ENCODE measurements at regions not wholly inside any gene's neighbourhood (a gene's known extent, or its start where the extent isn't known, plus 50 kb on each side); places are given as distances from the start of the nearest gene placed in this dataset.

DNA sequence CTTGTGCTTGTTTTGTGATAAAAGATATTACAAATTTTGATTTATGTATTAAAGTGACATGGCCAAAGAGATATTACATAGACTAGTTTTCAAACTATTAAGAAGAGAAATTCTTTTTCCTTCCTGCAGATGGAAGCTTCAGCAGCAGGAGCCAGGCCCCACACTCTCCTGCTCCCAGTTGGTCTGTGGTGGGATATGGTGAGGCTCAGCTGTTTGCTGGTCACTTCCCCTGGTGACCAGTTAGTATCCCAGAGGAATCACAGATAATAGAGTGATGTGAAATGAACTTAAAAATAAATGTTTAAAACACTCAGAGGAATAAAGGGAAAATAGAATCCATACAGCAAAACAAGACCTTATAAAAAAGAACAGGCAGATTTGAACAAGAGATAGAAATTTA is 154.7 kb downstream of the KTN1 start:
- DNase-seq (ENCODE audit: low read depth in 2 of 2, low spot score in 1 of 2) = no peak

DNA sequence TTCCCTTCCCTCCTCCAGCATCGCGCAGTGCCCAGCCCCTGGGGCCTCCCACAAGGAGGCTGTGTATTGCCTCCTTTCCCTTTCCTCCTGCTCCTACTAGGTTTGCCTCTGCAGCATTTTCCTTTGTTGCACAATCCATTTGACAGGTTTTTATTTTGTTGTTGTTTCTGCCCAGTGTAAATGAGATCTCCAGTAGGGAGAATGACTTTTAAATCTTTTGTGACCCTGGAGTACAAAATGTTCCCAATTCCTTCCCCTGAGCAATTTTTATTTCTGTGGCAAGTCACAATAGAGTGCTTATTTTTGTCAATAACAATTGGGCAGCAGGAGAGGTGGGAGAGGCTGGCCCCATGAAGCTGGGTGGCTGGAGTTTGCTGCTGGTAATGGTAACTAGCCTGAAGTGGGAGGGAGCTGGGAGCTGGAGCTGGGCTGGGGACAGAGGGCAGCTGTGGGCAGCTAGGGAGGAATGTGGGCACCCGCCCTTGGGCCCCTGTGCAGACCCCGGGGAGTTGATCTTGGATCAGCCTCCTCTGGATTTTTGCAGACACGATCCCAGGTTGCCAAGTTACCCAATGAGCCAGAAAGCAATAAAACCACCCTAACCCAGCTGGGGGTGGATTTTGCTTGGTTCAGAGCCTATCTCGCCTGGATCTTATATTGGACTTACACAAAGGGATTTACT is 160.1 kb downstream of the KTN1 start:
- DNase-seq (ENCODE audit: low read depth in 2 of 2, low spot score in 1 of 2) = no peak

DNA sequence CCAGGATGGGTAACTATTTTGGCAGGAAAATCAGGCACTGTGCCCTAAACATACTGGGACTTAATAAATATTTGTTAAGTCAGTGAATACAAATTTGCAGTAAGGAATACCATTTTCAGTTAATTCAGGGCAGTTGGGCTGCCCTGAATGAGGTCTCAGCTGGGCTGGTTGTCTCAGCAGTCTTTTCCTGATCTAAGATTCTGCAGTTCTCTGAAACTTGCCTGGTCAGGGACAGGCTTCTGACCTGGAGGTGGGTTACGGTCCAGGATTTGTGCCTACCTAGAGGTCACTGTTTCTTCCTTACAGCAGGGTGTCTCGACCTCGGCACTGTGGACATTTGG is 160.6 kb downstream of the KTN1 start:
- no peak for DNase-seq (ENCODE audit: low read depth in 2 of 2, low spot score in 1 of 2)

DNA sequence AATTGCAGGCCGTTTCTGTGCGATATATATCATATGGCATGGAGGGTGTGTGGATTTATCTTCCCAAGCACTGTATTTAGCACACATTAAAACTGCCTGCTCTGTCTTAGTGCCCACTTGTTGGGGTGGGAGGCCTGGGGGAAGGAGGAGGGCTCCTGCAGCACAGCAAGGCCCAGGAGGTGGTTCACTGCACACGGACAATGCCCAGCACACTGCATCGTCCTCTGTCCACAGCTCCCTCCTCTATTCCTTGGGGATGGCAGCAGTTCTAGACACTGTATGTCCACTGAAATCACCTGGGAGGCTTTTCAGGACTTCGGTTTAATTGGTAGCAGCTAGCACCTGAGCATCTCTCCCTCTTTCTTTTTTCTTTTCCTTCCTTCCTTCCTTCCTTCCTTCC is 161.2 kb downstream of the KTN1 start:
- DNase-seq (ENCODE audit: low read depth in 2 of 2, low spot score in 1 of 2) = no peak

DNA sequence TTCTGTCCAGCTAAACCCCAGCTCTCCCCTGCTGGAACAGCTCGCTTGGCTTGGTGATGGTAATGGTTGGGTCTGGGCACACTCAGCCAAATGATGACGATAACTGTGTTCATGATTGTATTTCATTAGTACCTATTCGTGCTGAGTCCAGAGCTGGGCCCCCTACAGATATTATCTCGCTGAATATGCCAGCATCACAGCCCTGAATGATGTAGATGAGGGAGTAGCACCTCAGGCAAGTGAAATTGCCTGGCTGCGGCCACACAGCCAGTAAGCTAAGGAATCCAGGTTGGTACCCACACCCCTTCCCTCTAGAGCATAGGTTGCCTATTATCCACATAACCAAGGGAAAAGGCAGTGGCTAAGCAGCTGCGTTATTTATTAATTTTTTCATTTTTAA is 163.5 kb downstream of the KTN1 start:
- no peak for DNase-seq (ENCODE audit: low read depth in 2 of 2, low spot score in 1 of 2)

DNA sequence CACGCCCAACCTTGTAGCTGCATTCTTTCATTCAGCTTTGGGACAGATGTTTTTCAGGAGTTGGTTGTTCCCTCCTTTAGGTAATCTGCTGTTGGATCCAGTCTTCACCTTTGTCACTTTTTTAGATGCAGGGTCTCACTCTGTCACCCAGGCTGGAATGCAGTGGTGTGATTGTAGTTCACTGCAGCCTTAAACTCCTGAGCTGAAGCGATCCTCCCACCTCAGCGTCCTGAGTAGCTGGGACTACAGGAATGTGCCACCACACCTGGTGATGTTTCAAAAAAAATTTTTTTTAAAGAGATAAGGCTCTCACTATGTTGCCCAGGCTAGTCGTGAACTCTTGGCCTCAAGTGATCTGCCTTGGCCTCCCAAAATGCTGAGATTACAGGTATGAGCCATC is 164.3 kb downstream of the KTN1 start:
- DNase-seq (ENCODE audit: low read depth in 2 of 2, low spot score in 1 of 2) = no peak

DNA sequence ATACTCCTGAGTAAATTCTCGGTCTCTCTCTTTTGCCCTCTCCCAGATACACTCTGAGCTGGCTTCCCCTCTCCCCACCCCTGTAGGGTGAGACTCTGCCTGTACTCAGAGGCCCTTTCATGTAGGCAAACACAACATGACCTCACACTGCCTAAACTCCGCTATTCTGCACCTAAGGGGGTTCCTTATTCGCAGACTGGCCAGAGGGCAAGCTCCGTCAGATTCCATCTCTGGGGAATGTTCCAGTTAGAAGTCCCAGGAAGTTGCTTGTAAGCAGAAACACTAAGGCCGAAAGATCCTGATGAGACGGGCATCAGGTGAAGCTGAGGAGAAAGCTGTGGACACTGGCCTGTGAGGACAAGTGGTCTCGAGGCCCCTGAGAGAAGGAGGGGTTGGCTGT is 165.9 kb downstream of the KTN1 start:
- DNase-seq (ENCODE audit: low read depth in 2 of 2, low spot score in 1 of 2) = no peak

DNA sequence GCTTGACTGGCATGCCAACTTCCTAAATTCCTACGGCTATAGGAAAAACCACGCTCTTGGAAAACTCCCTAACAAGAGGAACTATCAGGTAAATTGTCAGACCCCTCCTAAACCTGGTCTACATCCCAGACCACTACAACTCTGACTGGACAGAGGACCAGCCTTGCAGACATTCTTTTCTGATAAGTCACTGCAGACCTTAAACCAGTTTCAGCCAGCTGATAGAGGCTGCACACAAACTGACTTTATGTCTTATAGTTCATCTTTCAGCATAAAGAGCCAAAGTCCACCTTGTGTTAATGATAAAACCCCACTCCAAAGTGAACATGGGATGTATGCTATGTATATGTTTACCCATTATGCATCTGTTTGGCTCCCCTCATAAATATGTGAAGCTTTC is 166.6 kb downstream of the KTN1 start:
- no peak for DNase-seq (ENCODE audit: low read depth in 2 of 2, low spot score in 1 of 2)

DNA sequence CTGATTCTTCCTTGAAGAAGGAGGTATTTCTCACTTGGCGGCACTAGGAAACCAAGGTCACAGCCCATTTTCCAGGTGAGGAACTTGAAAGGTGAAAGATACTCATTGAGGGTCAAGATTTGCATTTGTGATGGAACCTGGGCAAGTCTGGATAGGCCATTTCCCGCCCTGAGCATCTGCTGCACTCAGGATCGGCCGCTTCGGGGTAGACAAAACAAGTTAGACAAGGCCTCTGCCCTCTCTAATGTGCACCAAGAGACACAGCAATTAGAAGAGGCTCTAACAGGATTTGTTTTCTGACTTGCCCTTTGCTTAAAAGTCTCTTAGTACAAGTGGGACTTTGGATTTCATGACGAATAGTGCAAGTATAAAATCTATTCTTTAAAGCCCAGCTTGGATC is 167.2 kb downstream of the KTN1 start:
- no peak for DNase-seq (ENCODE audit: low read depth in 2 of 2, low spot score in 1 of 2)

DNA sequence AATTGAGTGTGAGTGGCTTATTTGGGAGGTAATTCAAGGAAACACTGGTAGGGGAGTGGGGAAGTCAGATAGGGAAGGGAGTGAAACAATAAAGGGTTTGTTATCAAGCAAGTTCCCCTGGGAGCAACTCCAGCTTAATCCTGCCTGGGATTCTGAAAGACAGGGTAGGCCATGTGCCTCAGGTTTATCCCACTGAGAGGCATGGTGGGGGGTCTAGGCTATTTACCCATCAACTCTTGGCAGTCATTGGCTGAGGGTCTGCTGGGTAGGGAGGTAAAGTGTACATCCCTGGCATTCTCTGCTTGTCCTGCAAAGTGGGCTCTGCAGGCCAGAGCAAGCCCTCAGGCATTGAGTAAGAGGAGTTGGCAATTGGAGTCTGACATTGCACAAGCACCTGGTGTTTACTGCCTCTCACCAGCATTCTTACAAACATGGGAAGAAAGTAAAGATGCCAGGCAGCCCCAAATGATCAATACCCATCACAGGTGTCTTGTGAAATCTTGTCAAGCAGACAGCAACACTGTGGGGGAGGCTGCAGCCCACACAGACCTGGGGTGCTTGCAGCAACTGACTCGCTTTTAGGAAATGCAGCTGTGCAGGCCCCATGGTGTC is 169.3 kb downstream of the KTN1 start:
- no peak for DNase-seq (ENCODE audit: low read depth in 2 of 2, low spot score in 1 of 2)

DNA sequence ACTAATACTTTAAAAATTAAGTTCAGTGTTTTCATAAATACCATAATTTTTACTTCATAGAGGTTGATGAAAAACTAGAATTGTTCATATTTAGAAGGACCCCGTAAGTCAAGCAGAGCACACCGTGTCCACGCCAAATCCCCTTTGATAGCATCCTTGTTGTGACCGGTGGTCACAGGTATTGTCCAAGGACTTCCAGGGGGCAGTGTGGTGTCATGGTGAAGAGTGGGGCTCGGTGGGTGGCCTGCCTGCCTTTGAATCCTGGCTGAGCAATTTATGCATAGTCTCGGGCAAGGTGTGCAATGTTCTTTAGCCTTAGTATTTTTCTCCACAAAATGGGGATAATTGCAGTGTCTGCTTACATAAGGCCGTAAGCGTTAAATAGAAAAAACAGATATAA is 169.9 kb downstream of the KTN1 start:
- DNase-seq (ENCODE audit: low read depth in 2 of 2, low spot score in 1 of 2) = no peak

DNA sequence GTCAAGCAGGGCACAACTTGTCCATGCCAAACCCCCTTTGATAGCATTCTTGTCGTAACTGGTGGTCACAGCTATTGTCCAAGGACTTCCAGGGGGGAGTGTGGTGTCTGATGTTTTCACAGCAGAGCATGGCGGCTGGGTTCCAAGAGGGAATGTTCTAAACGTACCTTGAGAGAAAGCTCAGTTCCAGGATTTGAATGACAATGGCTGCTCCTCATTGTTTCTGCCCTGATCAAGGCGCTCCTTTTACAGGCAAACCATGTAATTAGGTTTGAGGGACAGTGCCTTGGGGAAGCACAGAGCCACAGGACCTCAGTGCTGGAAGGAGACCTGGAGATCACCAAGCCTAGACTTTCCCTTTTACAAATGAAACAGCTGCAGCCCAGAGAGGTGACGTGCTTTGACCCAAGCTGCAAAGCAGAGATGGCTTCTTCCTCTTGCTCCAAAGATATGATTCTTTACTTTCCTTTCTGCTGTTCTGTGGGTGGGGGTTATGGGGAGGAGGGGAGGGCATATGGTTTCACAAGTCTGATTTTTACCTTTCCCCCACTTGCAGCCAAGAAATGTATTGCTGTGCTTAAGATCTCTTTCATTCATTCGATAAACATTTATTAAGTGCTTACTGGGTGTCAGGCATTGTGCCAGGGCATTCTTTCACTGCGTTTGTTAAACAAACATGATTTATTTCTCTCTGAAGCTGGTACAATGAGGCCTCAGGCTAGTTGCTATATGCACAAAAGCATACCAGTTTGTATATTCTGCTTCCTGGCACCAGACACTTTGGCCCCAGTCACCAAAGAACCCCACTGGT is 172.8 kb downstream of the KTN1 start:
- no peak for DNase-seq (ENCODE audit: low read depth in 2 of 2, low spot score in 1 of 2)

DNA sequence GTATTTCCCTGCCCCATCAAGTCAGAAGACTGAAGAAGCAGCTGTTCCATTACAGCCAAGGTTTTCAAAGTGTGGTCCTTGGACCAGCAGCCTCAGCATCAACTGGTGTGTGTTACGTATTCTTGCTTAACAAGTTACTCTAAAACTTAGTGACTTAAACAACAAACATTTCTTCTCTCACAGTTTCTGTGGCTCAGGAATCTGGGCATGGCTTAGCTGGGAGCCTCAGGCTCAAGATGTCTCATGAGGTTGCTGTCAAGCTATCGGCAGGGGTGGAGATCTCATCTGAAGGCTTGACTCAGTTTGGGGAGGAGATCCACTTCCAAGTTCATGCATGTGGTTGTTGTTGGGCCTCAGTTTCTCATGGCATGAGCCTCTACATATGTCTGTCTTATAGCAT is 174.5 kb downstream of the KTN1 start:
- no peak for DNase-seq (ENCODE audit: low read depth in 2 of 2, low spot score in 1 of 2)

DNA sequence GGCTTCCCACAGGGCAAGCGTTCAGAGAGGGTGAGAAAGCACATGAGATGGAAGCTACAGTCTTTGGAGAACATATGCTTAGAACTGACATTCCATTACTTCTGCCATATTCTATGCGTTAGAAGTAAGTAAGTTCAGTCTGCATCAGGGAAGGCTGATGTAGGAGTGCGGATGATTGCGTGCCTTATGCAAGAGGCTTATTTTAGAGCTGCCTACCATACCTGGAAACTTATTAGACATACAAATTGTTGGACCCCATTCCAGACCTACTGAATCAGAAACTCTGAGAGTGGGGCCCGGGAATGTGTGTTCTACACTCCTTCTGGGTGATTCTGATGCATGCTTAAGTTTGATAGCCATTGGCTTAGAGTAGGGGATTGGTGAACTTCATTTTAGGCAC is 174.9 kb downstream of the KTN1 start:
- DNase-seq (ENCODE audit: low read depth in 2 of 2, low spot score in 1 of 2) = no peak

DNA sequence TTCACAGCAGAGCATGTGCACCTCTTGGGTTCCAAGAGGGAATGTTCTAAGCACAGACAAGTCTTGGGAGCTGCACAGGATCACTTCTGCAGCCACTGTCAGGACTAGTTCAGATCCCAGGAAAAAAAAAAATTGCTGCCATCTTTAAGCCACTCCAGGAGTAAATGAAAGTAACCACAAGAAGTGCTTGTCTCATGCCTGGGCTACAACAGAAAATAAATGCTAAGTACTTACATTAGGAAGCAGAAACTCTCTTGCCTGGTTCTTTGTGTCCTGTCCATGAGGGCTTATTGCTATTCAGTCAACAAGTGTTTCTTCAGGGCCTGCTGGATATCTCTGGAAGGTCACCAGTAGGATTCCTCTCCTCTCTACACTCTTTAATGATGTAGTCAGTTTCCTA is 176.1 kb downstream of the KTN1 start:
- DNase-seq (ENCODE audit: low read depth in 2 of 2, low spot score in 1 of 2) = no peak

DNA sequence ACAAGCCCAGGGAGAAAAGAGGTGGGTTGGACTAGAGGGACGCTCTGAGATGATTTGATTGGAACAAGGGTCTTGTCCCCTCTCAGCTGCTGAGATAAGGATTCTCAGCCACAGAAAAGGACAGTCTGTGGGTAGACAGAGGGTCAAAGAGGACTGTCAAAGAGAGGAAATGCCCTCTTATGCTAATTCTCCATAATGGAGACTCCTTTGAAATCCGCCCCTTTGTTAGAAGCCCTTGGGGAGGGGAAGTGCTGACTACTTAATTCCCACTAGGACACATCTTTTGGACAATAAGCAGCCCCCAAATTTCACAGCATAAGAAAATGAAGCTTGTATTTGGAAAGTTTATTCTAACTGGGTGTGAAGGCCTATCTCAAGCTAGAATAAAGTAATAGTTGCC is 176.6 kb downstream of the KTN1 start:
- no peak for DNase-seq (ENCODE audit: low read depth in 2 of 2, low spot score in 1 of 2)

DNA sequence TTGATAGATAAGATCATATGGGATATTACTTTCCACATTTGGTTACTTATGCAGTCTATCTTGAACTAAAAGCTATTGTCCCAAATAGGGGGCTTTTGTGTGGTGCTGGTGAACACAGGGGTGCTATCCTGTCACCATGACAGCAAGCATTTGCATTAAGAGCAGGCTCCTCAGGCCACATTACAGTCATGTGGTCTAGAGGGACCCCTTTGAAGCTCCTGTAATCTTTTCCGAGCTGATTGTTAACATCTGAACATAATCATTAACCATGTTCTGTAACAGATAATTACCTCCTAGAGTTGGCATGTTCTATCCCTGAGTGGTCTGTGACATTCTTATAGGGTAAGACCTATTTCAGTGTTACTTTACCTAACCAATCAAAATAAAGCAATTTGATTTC is 178.8 kb downstream of the KTN1 start:
- DNase-seq (ENCODE audit: low read depth in 2 of 2, low spot score in 1 of 2) = no peak

DNA sequence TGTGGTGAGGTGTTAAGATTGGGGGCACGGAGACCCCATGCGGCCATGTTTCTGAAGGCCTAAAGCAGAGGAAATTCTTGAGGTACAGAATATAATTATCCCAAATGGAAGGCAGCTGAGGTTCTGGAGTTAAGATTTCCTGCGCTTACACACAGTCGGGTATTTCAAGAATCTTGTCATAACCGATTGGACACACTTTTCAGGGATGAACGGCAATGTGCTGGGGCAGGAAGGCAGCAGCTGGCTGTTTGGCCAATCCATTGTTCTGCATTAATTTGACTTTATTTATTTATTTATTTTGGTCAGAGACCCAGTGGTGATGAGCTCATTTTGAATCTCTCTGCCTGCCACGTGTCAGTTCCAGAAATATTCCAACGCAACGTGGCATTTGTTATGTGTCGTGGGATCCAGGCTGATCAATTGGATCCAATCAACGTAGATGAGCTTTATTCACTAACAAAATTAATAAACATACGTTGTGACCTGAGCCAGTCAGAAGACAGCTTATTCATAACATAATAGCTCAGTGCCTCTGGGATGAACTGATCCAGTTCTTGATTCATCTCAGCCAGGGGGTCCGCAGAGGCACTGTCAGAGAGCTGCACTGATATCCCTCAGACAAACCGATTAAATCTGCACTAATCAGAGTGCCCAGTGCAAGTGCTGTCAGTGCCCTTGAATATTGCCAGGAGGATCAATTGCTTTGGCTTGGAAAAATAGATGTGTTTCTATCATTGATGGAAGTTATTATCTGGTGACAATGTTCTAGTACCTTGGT is 181.0 kb downstream of the KTN1 start:
- no peak for DNase-seq (ENCODE audit: low read depth in 2 of 2, low spot score in 1 of 2)

DNA sequence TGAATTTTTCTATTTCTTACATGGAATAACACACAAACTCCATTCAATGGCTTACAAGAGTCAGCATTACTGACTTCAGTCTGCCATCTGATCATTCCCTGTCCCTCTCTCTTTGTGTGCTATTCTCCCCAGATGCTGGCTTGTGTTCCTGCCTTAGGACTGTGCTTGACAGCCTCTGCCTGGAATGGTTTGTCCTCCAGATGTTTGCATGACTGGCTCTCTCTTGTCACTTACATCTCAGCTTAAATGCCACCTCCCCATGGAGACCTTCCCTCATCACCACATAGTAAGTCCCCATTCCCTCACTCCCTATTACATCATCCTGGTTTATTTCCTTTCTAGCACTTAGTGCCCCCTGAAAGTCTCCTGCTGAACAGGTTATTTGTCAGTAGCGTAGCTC is 181.6 kb downstream of the KTN1 start:
- no peak for DNase-seq (ENCODE audit: low read depth in 2 of 2, low spot score in 1 of 2)

DNA sequence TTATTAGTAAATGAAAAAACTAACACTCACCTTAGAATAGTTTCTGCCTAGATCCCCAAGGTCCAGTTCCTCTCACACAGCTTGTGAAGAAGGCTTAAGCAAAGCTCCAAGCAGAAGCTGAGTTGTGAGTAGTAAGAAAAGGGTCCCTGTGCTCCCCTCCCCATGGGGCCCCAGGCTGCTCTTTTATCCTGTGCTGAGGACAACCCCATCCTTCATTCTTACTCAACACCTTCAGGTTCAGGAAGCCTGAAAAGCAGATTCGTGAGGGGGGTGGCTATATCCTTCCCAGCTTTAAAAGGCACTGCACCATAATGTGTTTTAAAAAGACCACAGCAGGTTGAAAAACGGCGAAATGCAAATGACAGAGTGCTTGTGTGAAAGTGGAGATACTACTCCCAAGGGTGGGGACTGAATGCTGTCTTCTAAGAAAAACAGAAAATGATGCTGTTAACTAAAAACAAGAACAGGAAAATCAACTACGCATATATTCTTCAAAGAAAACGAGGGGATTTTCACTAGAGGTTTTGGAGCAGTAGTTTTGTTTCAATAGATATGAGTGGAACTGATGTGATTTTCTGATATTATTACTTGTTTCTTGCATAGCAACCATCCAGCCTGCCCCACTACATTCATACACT is 182.7 kb downstream of the KTN1 start:
- no peak for DNase-seq (ENCODE audit: low read depth in 2 of 2, low spot score in 1 of 2)

DNA sequence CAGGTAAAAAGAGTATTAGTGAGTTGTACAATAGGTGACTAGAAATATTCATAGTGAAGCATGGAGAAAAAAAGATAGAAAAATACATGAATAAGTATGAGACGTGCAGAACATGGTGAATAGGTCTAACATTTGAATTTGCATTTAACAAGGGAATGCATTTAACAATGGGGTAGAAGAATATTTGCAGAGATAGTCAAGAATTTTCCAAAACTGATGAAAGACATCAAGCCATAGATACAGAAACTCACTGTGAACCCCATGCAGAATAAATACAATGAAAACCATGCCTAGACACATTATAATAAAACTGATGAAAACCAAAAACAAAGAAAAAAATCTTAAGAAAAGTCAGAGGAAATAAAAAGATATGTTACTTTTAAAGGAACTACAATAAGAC is 184.8 kb downstream of the KTN1 start:
- DNase-seq (ENCODE audit: low read depth in 2 of 2, low spot score in 1 of 2) = no peak

All from stimulated activated CD8-positive, alpha-beta memory T cell treated with anti-CD3 and anti-CD28 coated beads, Interleukin-4, amount 100 ng/mL, for 4 hours (primary cell).